RWPE1 (cell line): ENCODE measurements at regions not wholly inside any gene's neighbourhood (a gene's known extent, or its start where the extent isn't known, plus 50 kb on each side); places are given as distances from the start of the nearest gene placed in this dataset.

Experiments used
- CTCF ChIA-PET: fragments of 350-600 bp; sonication (Branson Sonifier 250); formaldehyde crosslinking; extraction: SDS; loops from one replicate; lab custom pipeline; 2021; lab: Yijun Ruan, JAX
- POLR2A ChIA-PET: fragments of 400-600 bp; formaldehyde crosslinking; extraction: SDS; loops from one replicate; lab custom pipeline; 2020; ENCODE audit warnings: antibody characterized with exemption; ENCODE audit not compliant: low non-redundant PET; lab: Yijun Ruan, JAX
- DNase-seq: peaks from one replicate; pipeline ENCODE4 v3.0.0; 2012; ENCODE audit warnings: low spot score
- H3K27ac ChIP-seq: fragments of 450-650 bp; 2 replicates; pipeline ENCODE4 v1.5.1; 2017
- CTCF ChIP-seq: fragments of 450-650 bp; conservative IDR thresholded peaks from 2 replicates; pipeline ENCODE4 v1.5.1; 2017; ENCODE audit warnings: low read depth, mild to moderate bottlenecking

- ChIA-PET POLR2A (no interaction called here), CTCF (interaction anchor here (0.6 kb wide), 3 partner anchors 12 to 1913 kb away, joined by 3 to 4 read pairs (median 3); no protein-coding TSS in a partner anchor)
- DNase-seq: no peak
- TF ChIP-seq CTCF: no peak
- H3K27ac ChIP-seq: no peak overlapping the region
Observed at GRCh38 chr12:102690253-102690652, 209.9 kb upstream of the IGF1 start.

- ChIA-PET CTCF (no interaction called here), POLR2A (no interaction called here)
- TF ChIP-seq CTCF: no peak
- no peak overlapping the region for H3K27ac ChIP-seq
- DNase-seq: no peak
Observed at GRCh38 chr12:102689701-102690100, 209.3 kb upstream of the IGF1 start.

GRCh38 chr12:102687523-102687922 is 207.2 kb upstream of the IGF1 start:
- H3K27ac ChIP-seq: no peak overlapping the region
- ChIA-PET POLR2A (no interaction called here), CTCF (no interaction called here)
- DNase-seq: no peak
- TF ChIP-seq CTCF: no peak

- POLR2A ChIA-PET: no interaction called here
- CTCF ChIA-PET: no interaction called here
- no peak for TF ChIP-seq CTCF
Observed at GRCh38 chr12:102685841-102686240, 205.5 kb upstream of the IGF1 start.

GRCh38 chr12:102685172-102685571 is 204.8 kb upstream of the IGF1 start:
- no peak for TF ChIP-seq CTCF
- DNase-seq: no peak
- H3K27ac ChIP-seq: no peak overlapping the region
- CTCF ChIA-PET: no interaction called here
- POLR2A ChIA-PET: no interaction called here

More at GRCh38 chr12:102685841-102686240, 205.5 kb upstream of the IGF1 start:
- DNase-seq: no peak
- no peak overlapping the region for H3K27ac ChIP-seq

- no peak overlapping the region for H3K27ac ChIP-seq
- TF ChIP-seq CTCF: no peak
- no peak for DNase-seq
- CTCF ChIA-PET: no interaction called here
- POLR2A ChIA-PET: no interaction called here
Observed at GRCh38 chr12:102682366-102683289, 202.3 kb upstream of the IGF1 start.
